GM19467 (cell line): ENCODE measurements at regions not wholly inside any gene's neighbourhood (a gene's known extent, or its start where the extent isn't known, plus 50 kb on each side); places are given as distances from the start of the nearest gene placed in this dataset.

Experiments
- ATAC-seq: cut with Tn5 transposase; IDR thresholded peaks from one replicate; pipeline ENCODE4 v1.9.1; 2021; ENCODE audit warnings: mild to moderate bottlenecking, moderate library complexity; ENCODE audit not compliant: unreplicated experiment

- ATAC-seq = no peak
Observed at GRCh38 chr10:88059190-88059589, 195.8 kb downstream of the PTEN start.

- ATAC-seq = no peak
Observed at GRCh38 chr10:88060762-88061161, 197.3 kb downstream of the PTEN start.

GRCh38 chr10:88062385-88062784 is 199.0 kb downstream of the PTEN start:
- ATAC-seq = no peak

- ATAC-seq = no peak
Observed at GRCh38 chr10:88062798-88063472, 199.5 kb downstream of the PTEN start.

GRCh38 chr10:88063861-88064557 is 200.6 kb downstream of the PTEN start:
- no peak for ATAC-seq

- ATAC-seq = peak; percentile 43
Observed at GRCh38 chr10:88064608-88065382, 201.4 kb downstream of the PTEN start.

- no peak for ATAC-seq
Observed at GRCh38 chr10:88065383-88066049, 202.1 kb downstream of the PTEN start.

- ATAC-seq = no peak
Observed at GRCh38 chr10:88066319-88066718, 202.9 kb downstream of the PTEN start.

- no peak for ATAC-seq
Observed at GRCh38 chr10:88066876-88067275, 203.5 kb downstream of the PTEN start.

- ATAC-seq = no peak
Observed at GRCh38 chr10:88067737-88068136, 204.3 kb downstream of the PTEN start.

- no peak for ATAC-seq
Observed at GRCh38 chr10:88069338-88069737, 205.9 kb downstream of the PTEN start.

- ATAC-seq = peak; percentile 44
Observed at GRCh38 chr10:88070080-88070880, 206.9 kb downstream of the PTEN start.

GRCh38 chr10:88071879-88072278 is 208.5 kb downstream of the PTEN start:
- no peak for ATAC-seq

- no peak for ATAC-seq
Observed at GRCh38 chr10:88073682-88074081, 210.3 kb downstream of the PTEN start.

- no peak for ATAC-seq
Observed at GRCh38 chr10:88074971-88075370, 211.5 kb downstream of the PTEN start.

- no peak for ATAC-seq
Observed at GRCh38 chr10:88076027-88076880, 212.8 kb downstream of the PTEN start.

- no peak for ATAC-seq
Observed at GRCh38 chr10:88077977-88078376, 214.6 kb downstream of the PTEN start.

GRCh38 chr10:88080213-88080612 is 216.8 kb downstream of the PTEN start:
- ATAC-seq = peak; percentile 47

GRCh38 chr10:88081457-88082054 is 218.1 kb downstream of the PTEN start:
- ATAC-seq = no peak
